ENCODE measurements at regions not wholly inside any gene's neighbourhood (a gene's known extent, or its start where the extent isn't known, plus 50 kb on each side); places are given as distances from the start of the nearest gene placed in this dataset.

DNA sequence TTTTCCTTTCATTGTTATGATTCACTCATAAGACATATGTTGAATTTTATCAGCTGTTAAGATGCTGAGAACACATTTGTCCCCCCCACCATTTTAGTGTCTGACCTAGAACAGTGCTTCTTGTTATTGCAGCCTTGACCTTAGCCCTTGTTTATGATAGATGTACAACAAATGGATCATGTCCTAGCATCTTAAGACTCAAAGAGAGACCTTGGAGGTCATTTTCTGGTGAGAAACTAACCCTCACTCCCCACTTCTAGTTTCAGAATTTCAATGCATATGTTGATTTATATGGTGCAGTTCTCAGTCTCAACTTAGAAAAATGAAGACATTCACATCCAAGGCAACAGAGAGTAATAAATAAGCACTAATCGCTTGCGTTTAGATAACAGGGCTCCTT lies 391.2 kb downstream of the AEBP2 start:
- no peak for TF ChIP-seq ZNF23 (CRISPR knock-in tag; IDR thresholded peaks at IDR 0.05)
- TF ChIP-seq, protein P1, sequence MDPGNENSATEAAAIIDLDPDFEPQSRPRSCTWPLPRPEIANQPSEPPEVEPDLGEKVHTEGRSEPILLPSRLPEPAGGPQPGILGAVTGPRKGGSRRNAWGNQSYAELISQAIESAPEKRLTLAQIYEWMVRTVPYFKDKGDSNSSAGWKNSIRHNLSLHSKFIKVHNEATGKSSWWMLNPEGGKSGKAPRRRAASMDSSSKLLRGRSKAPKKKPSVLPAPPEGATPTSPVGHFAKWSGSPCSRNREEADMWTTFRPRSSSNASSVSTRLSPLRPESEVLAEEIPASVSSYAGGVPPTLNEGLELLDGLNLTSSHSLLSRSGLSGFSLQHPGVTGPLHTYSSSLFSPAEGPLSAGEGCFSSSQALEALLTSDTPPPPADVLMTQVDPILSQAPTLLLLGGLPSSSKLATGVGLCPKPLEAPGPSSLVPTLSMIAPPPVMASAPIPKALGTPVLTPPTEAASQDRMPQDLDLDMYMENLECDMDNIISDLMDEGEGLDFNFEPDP (CRISPR knock-in tag; IDR thresholded peaks at IDR 0.05), result no peak
- TF ChIP-seq, protein P2, sequence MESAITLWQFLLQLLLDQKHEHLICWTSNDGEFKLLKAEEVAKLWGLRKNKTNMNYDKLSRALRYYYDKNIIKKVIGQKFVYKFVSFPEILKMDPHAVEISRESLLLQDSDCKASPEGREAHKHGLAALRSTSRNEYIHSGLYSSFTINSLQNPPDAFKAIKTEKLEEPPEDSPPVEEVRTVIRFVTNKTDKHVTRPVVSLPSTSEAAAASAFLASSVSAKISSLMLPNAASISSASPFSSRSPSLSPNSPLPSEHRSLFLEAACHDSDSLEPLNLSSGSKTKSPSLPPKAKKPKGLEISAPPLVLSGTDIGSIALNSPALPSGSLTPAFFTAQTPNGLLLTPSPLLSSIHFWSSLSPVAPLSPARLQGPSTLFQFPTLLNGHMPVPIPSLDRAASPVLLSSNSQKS (CRISPR knock-in tag; IDR thresholded peaks at IDR 0.05), result no peak
- no peak for TF ChIP-seq HCFC1 (IDR thresholded peaks at IDR 0.05; ENCODE audit: low read depth, low read length)
- TF ChIP-seq RUNX1 (IDR thresholded peaks at IDR 0.05; ENCODE audit: low read depth), result no peak
- H3K4me2 ChIP-seq (ENCODE audit: insufficient read depth, low read length), result no peak overlapping the region
- ChIA-PET POLR2A (no interaction called here), CTCF (ENCODE audit: low intra/inter-chr PET ratio) (no interaction called here)
- intact Hi-C loops (cut with micrococcal nuclease), result no loop called here
- no peak overlapping the region for H2AFZ ChIP-seq (ENCODE audit: low read depth, low read length)
- 0% methylated on average over 2 of the region's 2 CpGs for WGBS (ENCODE audit: insufficient coverage, low coverage, missing lambda C conversion rate)
- no TSS peak for BruUV-seq (replicated peaks)
- ATAC-seq (no peak), DNase-seq (ENCODE audit: extremely low read depth in 1 of 4, low spot score in 3 of 4) (no peak), FAIRE-seq (no peak)
- no peaks in the 10 kb centered on the region for H3K4me1 ChIP-seq (replicated peaks in 1 of 2; ENCODE audit: control insufficient read depth in 2 of 2, insufficient read depth in 2 of 2, low read length in 2 of 2)
- no peaks in the 10 kb centered on the region for H4K20me1 ChIP-seq (replicated peaks; ENCODE audit: control insufficient read depth, insufficient read depth, low read length)
- no peaks in the 10 kb centered on the region for H3K79me2 ChIP-seq (ENCODE audit: control insufficient read depth, insufficient read depth, low read length)
- no peak overlapping the region for H3K9ac ChIP-seq (ENCODE audit: insufficient read depth in 1 of 2, low read depth in 2 of 2, low read length in 2 of 2)
- no peaks in the 10 kb centered on the region for H3K36me3 ChIP-seq (ENCODE audit: control insufficient read depth, insufficient read depth, low read length)
- no peaks in the 10 kb centered on the region for H3K9me3 ChIP-seq (replicated peaks; ENCODE audit: control insufficient read depth, insufficient read depth, low read depth, low read length)
- no peak overlapping the region for H3K27ac ChIP-seq (ENCODE audit: extremely low read depth, low read depth, low read length)
- in situ Hi-C loops (cut with MboI), result no loop called here
- H3K27me3 ChIP-seq (ENCODE audit: control insufficient read depth in 2 of 2, insufficient read depth in 2 of 2, low read length in 2 of 2), result no peaks in the 10 kb centered on the region
- H3K4me3 ChIP-seq, result no peak overlapping the region
- no peaks in the 10 kb centered on the region for H3K9me1 ChIP-seq (ENCODE audit: control insufficient read depth, insufficient read depth, low read length)

All from K562 (cell line).